CD4-positive, alpha-beta memory T cell (primary cell): ENCODE measurements at regions not wholly inside any gene's neighbourhood (a gene's known extent, or its start where the extent isn't known, plus 50 kb on each side); places are given as distances from the start of the nearest gene placed in this dataset.
"Not testable (repeated sequence)": the region's sequence is repeated elsewhere in the genome, so short reads cannot be mapped to it uniquely, and the experiment has no call there.

Experiments
- CTCF ChIA-PET: fragments of 350-600 bp; sonication (Branson Sonifier 250); formaldehyde crosslinking; loops from one replicate; lab custom pipeline; 2021; ENCODE audit warnings: inconsistent platforms; ENCODE audit not compliant: partially characterized antibody; lab: Charles Lee
- POLR2A ChIA-PET: fragments of 350-600 bp; sonication (Branson Sonifier 250); formaldehyde crosslinking; loops from one replicate; lab custom pipeline; 2021; ENCODE audit not compliant: partially characterized antibody; lab: Charles Lee
- DNase-seq, 5 donors: peaks; one replicate each; pipeline versions ENCODE4 v3.0.0 to v3.0.0-alpha.2; 2020 to 2022; ENCODE audit warnings: mixed read lengths in 1 of 5
- H3K27ac ChIP-seq: one replicate; pipeline ENCODE4 v1.7.0; 2013; ENCODE audit warnings: low read depth, low read length
- H3K27me3 ChIP-seq: 2 replicates; pipeline ENCODE4 v1.7.0; 2013; ENCODE audit warnings: mild to moderate bottlenecking, low read length, moderate library complexity; ENCODE audit not compliant: insufficient read depth
- H3K36me3 ChIP-seq: 2 replicates; pipeline ENCODE4 v1.7.0; 2013; ENCODE audit warnings: mild to moderate bottlenecking, low read length, moderate library complexity; ENCODE audit not compliant: insufficient read depth
- H3K4me1 ChIP-seq: 2 replicates; pipeline ENCODE4 v1.7.0; 2013; ENCODE audit warnings: mild to moderate bottlenecking, low read length, moderate library complexity; ENCODE audit not compliant: insufficient read depth
- H3K4me3 ChIP-seq, 2 donors: one replicate each; pipeline ENCODE4 v1.7.0; 2013; ENCODE audit warnings: low read length in 2 of 2, mild to moderate bottlenecking in 1 of 2
- H3K9me3 ChIP-seq, 2 donors: one replicate each; pipeline ENCODE4 v1.7.0; 2013; ENCODE audit warnings: low read length in 2 of 2, control low read depth in 1 of 2; ENCODE audit not compliant: control insufficient read depth in 1 of 2
- H3K27ac Mint-ChIP-seq, 7 donors: one replicate each; pipeline ENCODE4 v1.8.0; 2020 to 2021; ENCODE audit warnings: mixed read lengths in 7 of 7, mild to moderate bottlenecking in 6 of 7, inconsistent platforms in 3 of 7, moderate library complexity in 3 of 7
- H3K27me3 Mint-ChIP-seq, 2 donors: one replicate each; pipeline ENCODE4 v1.8.0; 2020 to 2021; ENCODE audit warnings: mixed read lengths in 2 of 2
- H3K36me3 Mint-ChIP-seq, 2 donors: one replicate each; pipeline ENCODE4 v1.8.0; 2020 to 2021; ENCODE audit warnings: mixed read lengths in 2 of 2, inconsistent platforms in 1 of 2, mild to moderate bottlenecking in 1 of 2
- H3K4me1 Mint-ChIP-seq, 4 donors: one replicate each; pipeline ENCODE4 v1.8.0; 2020 to 2021; ENCODE audit warnings: mixed read lengths in 4 of 4, mild to moderate bottlenecking in 1 of 4
- H3K4me3 Mint-ChIP-seq, 8 donors: one replicate each; pipeline ENCODE4 v1.8.0; 2020 to 2021; ENCODE audit warnings: mixed read lengths in 8 of 8, mild to moderate bottlenecking in 7 of 8, moderate library complexity in 6 of 8, inconsistent platforms in 3 of 8
- H3K9me3 Mint-ChIP-seq, 8 donors: one replicate each; pipeline ENCODE4 v1.8.0; 2020 to 2021; ENCODE audit warnings: mixed read lengths in 8 of 8, mild to moderate bottlenecking in 5 of 8, inconsistent platforms in 3 of 8, moderate library complexity in 1 of 8
- intact Hi-C: fragments of 100-400 bp; cut with micrococcal nuclease; formaldehyde crosslinking; loops from one replicate; pipeline ENCODE4 v1.15.1; 2023

GRCh38 chr13:94795292-94795691 lies 82.9 kb upstream of the SOX21 start:
- ChIA-PET POLR2A (no interaction called here), CTCF (no interaction called here)
- DNase-seq: no peak
- Mint-ChIP-seq H3K4me3 (no peak overlapping the region), H3K27me3 (peaks cover 0 to 3% of the 10 kb centered on the region in 2 donors), H3K9me3 (peaks cover 0 to 2% (median 0%) of the 10 kb centered on the region in 8 donors), H3K36me3 (no peaks in the 10 kb centered on the region), H3K4me1 (no peaks in the 10 kb centered on the region), H3K27ac (no peak overlapping the region)
- H3K4me1 ChIP-seq: no peaks in the 10 kb centered on the region
- H3K4me3 ChIP-seq: no peak overlapping the region
- H3K27me3 ChIP-seq: no peaks in the 10 kb centered on the region
- H3K27ac ChIP-seq: no peak overlapping the region
- no peaks in the 10 kb centered on the region for H3K36me3 ChIP-seq
- intact Hi-C loops: no loop called here
- no peaks in the 10 kb centered on the region for H3K9me3 ChIP-seq

- POLR2A ChIA-PET, H3K4me3 Mint-ChIP-seq, H3K27ac Mint-ChIP-seq, CTCF ChIA-PET, H3K27me3 ChIP-seq, H3K36me3 ChIP-seq, DNase-seq, H3K27me3 Mint-ChIP-seq, H3K4me1 ChIP-seq, H3K4me3 ChIP-seq, intact Hi-C loops, H3K27ac ChIP-seq, H3K9me3 ChIP-seq, H3K4me1 Mint-ChIP-seq, H3K36me3 Mint-ChIP-seq: not testable (repeated sequence)
- peaks cover 0 to 10% (median under 1%) of the 10 kb centered on the region in 8 donors for H3K9me3 Mint-ChIP-seq
These were observed 73.9 kb upstream of the SOX21 start for GRCh38 chr13:94786246-94786645.

- Histone ChIP-seq H3K36me3 (no peaks in the 10 kb centered on the region), H3K9me3 (no peaks in the 10 kb centered on the region), H3K27me3 (no peaks in the 10 kb centered on the region), H3K27ac (no peak overlapping the region), H3K4me1 (no peaks in the 10 kb centered on the region), H3K4me3 (no peak overlapping the region)
- ChIA-PET CTCF (no interaction called here), POLR2A (no interaction called here)
- H3K4me1 Mint-ChIP-seq: no peaks in the 10 kb centered on the region
- H3K27me3 Mint-ChIP-seq: peaks cover 0 to 7% of the 10 kb centered on the region in 2 donors
- H3K9me3 Mint-ChIP-seq: peaks cover 0 to 10% (median 3%) of the 10 kb centered on the region in 8 donors
- intact Hi-C loops: no loop called here
- DNase-seq: no peak
- H3K36me3 Mint-ChIP-seq: no peaks in the 10 kb centered on the region
- no peak overlapping the region for H3K27ac Mint-ChIP-seq
- H3K4me3 Mint-ChIP-seq: no peak overlapping the region
These were observed 71.7 kb upstream of the SOX21 start for GRCh38 chr13:94784066-94784465.

GRCh38 chr13:94783489-94783888 lies 71.1 kb upstream of the SOX21 start:
- H3K27ac ChIP-seq: no peak overlapping the region
- no peaks in the 10 kb centered on the region for H3K9me3 ChIP-seq
- no peaks in the 10 kb centered on the region for H3K27me3 ChIP-seq
- H3K36me3 Mint-ChIP-seq: no peaks in the 10 kb centered on the region
- peaks cover 0 to 10% (median 3%) of the 10 kb centered on the region in 8 donors for H3K9me3 Mint-ChIP-seq
- ChIA-PET POLR2A (no interaction called here), CTCF (no interaction called here)
- no peaks in the 10 kb centered on the region for H3K4me1 Mint-ChIP-seq
- peaks cover 0 to 7% of the 10 kb centered on the region in 2 donors for H3K27me3 Mint-ChIP-seq
- intact Hi-C loops: no loop called here
- H3K4me3 Mint-ChIP-seq: no peak overlapping the region
- H3K4me3 ChIP-seq: no peak overlapping the region
- DNase-seq: no peak
- no peak overlapping the region for H3K27ac Mint-ChIP-seq
- no peaks in the 10 kb centered on the region for H3K4me1 ChIP-seq
- no peaks in the 10 kb centered on the region for H3K36me3 ChIP-seq

GRCh38 chr13:94780421-94780820 lies 68.1 kb upstream of the SOX21 start:
- Histone ChIP-seq H3K27ac (no peak overlapping the region), H3K4me1 (no peaks in the 10 kb centered on the region), H3K4me3 (no peak overlapping the region), H3K36me3 (no peaks in the 10 kb centered on the region), H3K27me3 (no peaks in the 10 kb centered on the region), H3K9me3 (no peaks in the 10 kb centered on the region)
- DNase-seq: no peak
- H3K36me3 Mint-ChIP-seq: no peaks in the 10 kb centered on the region
- CTCF ChIA-PET: no interaction called here
- intact Hi-C loops: no loop called here
- no peaks in the 10 kb centered on the region for H3K4me1 Mint-ChIP-seq
- no peak overlapping the region for H3K4me3 Mint-ChIP-seq
- H3K27ac Mint-ChIP-seq: no peak overlapping the region
- peaks cover 0 to 5% of the 10 kb centered on the region in 2 donors for H3K27me3 Mint-ChIP-seq
- POLR2A ChIA-PET: no interaction called here
- H3K9me3 Mint-ChIP-seq: peaks cover 0 to 10% (median 3%) of the 10 kb centered on the region in 8 donors

GRCh38 chr13:94778986-94779385 lies 66.6 kb upstream of the SOX21 start:
- H3K36me3 ChIP-seq: no peaks in the 10 kb centered on the region
- no peaks in the 10 kb centered on the region for H3K9me3 ChIP-seq
- Mint-ChIP-seq H3K4me3 (no peak overlapping the region), H3K9me3 (peaks cover 0 to 10% (median 2%) of the 10 kb centered on the region in 8 donors), H3K27ac (no peak overlapping the region), H3K36me3 (no peaks in the 10 kb centered on the region), H3K27me3 (peaks cover 0 to 4% of the 10 kb centered on the region in 2 donors), H3K4me1 (no peaks in the 10 kb centered on the region)
- no peak overlapping the region for H3K4me3 ChIP-seq
- no peak for DNase-seq
- intact Hi-C loops: no loop called here
- no peaks in the 10 kb centered on the region for H3K27me3 ChIP-seq
- CTCF ChIA-PET: no interaction called here
- no peak overlapping the region for H3K27ac ChIP-seq
- no peaks in the 10 kb centered on the region for H3K4me1 ChIP-seq
- POLR2A ChIA-PET: no interaction called here

- no peaks in the 10 kb centered on the region for H3K36me3 ChIP-seq
- DNase-seq: no peak
- no peak overlapping the region for H3K4me3 ChIP-seq
- H3K4me1 ChIP-seq: no peaks in the 10 kb centered on the region
- Mint-ChIP-seq H3K9me3 (peaks cover 0 to 10% (median under 1%) of the 10 kb centered on the region in 8 donors), H3K27me3 (peaks cover 0 to 3% of the 10 kb centered on the region in 2 donors), H3K4me1 (no peaks in the 10 kb centered on the region), H3K27ac (no peak overlapping the region), H3K36me3 (no peaks in the 10 kb centered on the region), H3K4me3 (no peak overlapping the region)
- intact Hi-C loops: no loop called here
- POLR2A ChIA-PET: no interaction called here
- H3K9me3 ChIP-seq: no peaks in the 10 kb centered on the region
- H3K27me3 ChIP-seq: no peaks in the 10 kb centered on the region
- CTCF ChIA-PET: no interaction called here
- no peak overlapping the region for H3K27ac ChIP-seq
These were observed 66.2 kb upstream of the SOX21 start for GRCh38 chr13:94778585-94778984.

- Histone ChIP-seq H3K4me1 (no peaks in the 10 kb centered on the region), H3K27ac (no peak overlapping the region), H3K36me3 (no peaks in the 10 kb centered on the region), H3K9me3 (no peaks in the 10 kb centered on the region), H3K27me3 (no peaks in the 10 kb centered on the region), H3K4me3 (no peak overlapping the region)
- intact Hi-C loops: no loop called here
- H3K4me1 Mint-ChIP-seq: no peaks in the 10 kb centered on the region
- ChIA-PET POLR2A (no interaction called here), CTCF (no interaction called here)
- no peak for DNase-seq
- peaks cover 0 to 1% of the 10 kb centered on the region in 2 donors for H3K27me3 Mint-ChIP-seq
- peaks cover 0 to 4% (median 0%) of the 10 kb centered on the region in 8 donors for H3K9me3 Mint-ChIP-seq
- no peak overlapping the region for H3K4me3 Mint-ChIP-seq
- H3K27ac Mint-ChIP-seq: no peak overlapping the region
- H3K36me3 Mint-ChIP-seq: no peaks in the 10 kb centered on the region
These were observed 64.6 kb upstream of the SOX21 start for GRCh38 chr13:94776956-94777355.
